PC-9 (cell line): ENCODE measurements at regions not wholly inside any gene's neighbourhood (a gene's known extent, or its start where the extent isn't known, plus 50 kb on each side); places are given as distances from the start of the nearest gene placed in this dataset.

Experiments
- BruUV-seq: library from RNA; stranded (reverse); fragments of 400-500 nt; replicated peaks from 2 replicates; lab custom pipeline; 2021; lab: Mats Ljungman, UMichigan
- CTCF ChIA-PET: fragments of 300-600 bp; sonication (Branson Sonifier 250); formaldehyde crosslinking; loops from one replicate; lab custom pipeline; 2022; ENCODE audit warnings: antibody characterized with exemption; lab: Charles Lee
- POLR2A ChIA-PET: fragments of 300-600 bp; sonication (Branson Sonifier 250); formaldehyde crosslinking; loops from one replicate; lab custom pipeline; 2022; ENCODE audit warnings: antibody characterized with exemption; ENCODE audit not compliant: unreplicated experiment; lab: Charles Lee
- DNase-seq, 2 experiments: peaks; one replicate each; pipeline versions ENCODE4 v3.0.0 to v3.0.0-alpha.2; 2015 to 2022; ENCODE audit warnings: mixed read lengths in 1 of 2
- H2AFZ ChIP-seq: fragments of 200-600 bp; sonication (generic); 2 replicates; pipeline ENCODE4 v1.8.1; 2017; ENCODE audit warnings: antibody characterized with exemption
- H3F3A ChIP-seq: fragments of 200-600 bp; sonication (generic); 2 replicates; pipeline ENCODE4 v1.8.1; 2017; ENCODE audit warnings: antibody characterized with exemption, mild to moderate bottlenecking, low read depth; ENCODE audit not compliant: insufficient read depth
- H3K27ac ChIP-seq: fragments of 200-600 bp; sonication (generic); 2 replicates; pipeline ENCODE4 v1.6.1; 2016; ENCODE audit warnings: mixed run types
- H3K27me3 ChIP-seq: fragments of 200-600 bp; sonication (generic); 2 replicates; pipeline ENCODE4 v1.6.1; 2016; ENCODE audit warnings: low read depth, mixed run types; ENCODE audit not compliant: insufficient read depth
- H3K36me3 ChIP-seq: fragments of 200-600 bp; sonication (generic); 2 replicates; pipeline ENCODE4 v1.6.1; 2016; ENCODE audit warnings: low read depth, mixed run types
- H3K4me1 ChIP-seq: fragments of 200-600 bp; sonication (generic); replicated peaks from 2 replicates; pipeline ENCODE4 v1.6.1; 2016; ENCODE audit warnings: mixed run types; ENCODE audit not compliant: insufficient read depth
- H3K4me2 ChIP-seq: fragments of 200-600 bp; sonication (generic); 2 replicates; pipeline ENCODE4 v1.6.1; 2017; ENCODE audit warnings: mixed run types
- H3K4me3 ChIP-seq: fragments of 200-600 bp; sonication (generic); 2 replicates; pipeline ENCODE4 v1.6.1; 2016; ENCODE audit warnings: mixed run types
- H3K79me2 ChIP-seq: fragments of 200-600 bp; sonication (generic); 2 replicates; pipeline ENCODE4 v1.6.1; 2017; ENCODE audit warnings: low read depth, mixed run types
- H3K9me2 ChIP-seq: fragments of 200-600 bp; sonication (generic); 2 replicates; pipeline ENCODE4 v1.8.1; 2017; ENCODE audit warnings: mild to moderate bottlenecking; ENCODE audit not compliant: insufficient read depth
- H3K9me3 ChIP-seq: fragments of 200-600 bp; sonication (generic); 2 replicates; pipeline ENCODE4 v1.8.1; 2016; ENCODE audit warnings: low read depth; ENCODE audit not compliant: insufficient read depth
- H4K20me1 ChIP-seq: fragments of 200-600 bp; sonication (generic); 2 replicates; pipeline ENCODE4 v1.8.1; 2017; ENCODE audit not compliant: insufficient read depth
- CTCF ChIP-seq: fragments of 200-600 bp; sonication (generic); conservative IDR thresholded peaks from 2 replicates; pipeline ENCODE4 v1.6.1; 2017; ENCODE audit warnings: mixed run types, antibody characterized with exemption, mild to moderate bottlenecking, moderate library complexity
- EZH2 ChIP-seq: fragments of 200-600 bp; sonication (generic); IDR thresholded peaks from 2 replicates; pipeline ENCODE4 v1.8.0; 2017; ENCODE audit warnings: antibody characterized with exemption, low read depth
- intact Hi-C: fragments of 100-400 bp; cut with micrococcal nuclease; formaldehyde crosslinking; loops from one replicate; pipeline ENCODE4 v1.10.0; 2022; ENCODE audit not compliant: unreplicated experiment

- no peaks in the 10 kb centered on the region for H3K4me1 ChIP-seq
- BruUV-seq = no TSS peak
- 0 out of 2 replicates have a peak, but pooled peaks cover 2% of the 10 kb centered on the region for H3K9me3 ChIP-seq
- H3K27me3 ChIP-seq = no peaks in the 10 kb centered on the region
- POLR2A ChIA-PET = no interaction called here
- H3K4me3 ChIP-seq = no peak overlapping the region
- no peaks in the 10 kb centered on the region for H4K20me1 ChIP-seq
- H3K9me2 ChIP-seq = no peaks in the 10 kb centered on the region
- CTCF ChIA-PET = no interaction called here
- H3K4me2 ChIP-seq = no peak overlapping the region
- no peak overlapping the region for H3K27ac ChIP-seq
- intact Hi-C loops = no loop called here
- no peak for TF ChIP-seq EZH2
- TF ChIP-seq CTCF = no peak
- no peaks in the 10 kb centered on the region for H3F3A ChIP-seq
- no peaks in the 10 kb centered on the region for H3K79me2 ChIP-seq
- no peak overlapping the region for H2AFZ ChIP-seq
- DNase-seq = no peak
- no peaks in the 10 kb centered on the region for H3K36me3 ChIP-seq
Observed at GRCh38 chr1:98304888-98305287, 356.6 kb upstream of the SNX7 start.

GRCh38 chr1:98299861-98300260, 361.7 kb upstream of the SNX7 start:
- H3K36me3 ChIP-seq = no peaks in the 10 kb centered on the region
- no peaks in the 10 kb centered on the region for H3K79me2 ChIP-seq
- no peak overlapping the region for H2AFZ ChIP-seq
- H3K4me3 ChIP-seq = no peak overlapping the region
- H3K4me2 ChIP-seq = no peak overlapping the region
- CTCF ChIA-PET = no interaction called here
- no peaks in the 10 kb centered on the region for H3K27me3 ChIP-seq
- BruUV-seq = no TSS peak
- no peaks in the 10 kb centered on the region for H3K9me3 ChIP-seq
- no peak overlapping the region for H3K27ac ChIP-seq
- H3K4me1 ChIP-seq = no peaks in the 10 kb centered on the region
- H4K20me1 ChIP-seq = no peaks in the 10 kb centered on the region
- intact Hi-C loops = no loop called here
- no peaks in the 10 kb centered on the region for H3F3A ChIP-seq
- H3K9me2 ChIP-seq = peaks cover 5% of the 10 kb centered on the region; the same call in 1 of the 2 replicates
- TF ChIP-seq EZH2 (no peak), CTCF (no peak)
- POLR2A ChIA-PET = no interaction called here
- no peak for DNase-seq

GRCh38 chr1:98299313-98299712, 362.2 kb upstream of the SNX7 start:
- ChIA-PET CTCF (no interaction called here), POLR2A (no interaction called here)
- Histone ChIP-seq H3K4me1 (no peaks in the 10 kb centered on the region), H3K4me2 (no peak overlapping the region), H2AFZ (no peak overlapping the region), H3K27me3 (no peaks in the 10 kb centered on the region), H3K36me3 (no peaks in the 10 kb centered on the region), H4K20me1 (no peaks in the 10 kb centered on the region), H3K79me2 (no peaks in the 10 kb centered on the region), H3K27ac (no peak overlapping the region), H3K9me2 (peaks cover 5% of the 10 kb centered on the region; the same call in 1 of the 2 replicates), H3F3A (no peaks in the 10 kb centered on the region), H3K9me3 (no peaks in the 10 kb centered on the region), H3K4me3 (no peak overlapping the region)
- no peak for DNase-seq
- intact Hi-C loops = no loop called here
- no peak for TF ChIP-seq EZH2
- TF ChIP-seq CTCF = no peak
- no TSS peak for BruUV-seq
